H1 (cell line): ENCODE measurements at regions not wholly inside any gene's neighbourhood (a gene's known extent, or its start where the extent isn't known, plus 50 kb on each side); places are given as distances from the start of the nearest gene placed in this dataset.

Experiments used
- CTCF ChIA-PET: fragments of 300-600 bp; sonication (Branson Sonifier 250); formaldehyde crosslinking; loops from one replicate; lab custom pipeline; 2021; ENCODE audit not compliant: partially characterized antibody; lab: Charles Lee
- POLR2A ChIA-PET: fragments of 300-600 bp; sonication (Branson Sonifier 250); formaldehyde crosslinking; loops from one replicate; lab custom pipeline; 2021; ENCODE audit warnings: inconsistent platforms; ENCODE audit not compliant: partially characterized antibody; lab: Charles Lee
- DNase-seq, 2 experiments: peaks; one replicate each; pipeline versions ENCODE4 v3.0.0 to v3.0.0-alpha.2; 2010 to 2022; ENCODE audit warnings: low spot score in 2 of 2, low read depth in 1 of 2, mixed read lengths in 1 of 2
- FAIRE-seq: peaks from 2 replicates; lab custom pipeline; 2011; peaks lifted over from hg19 to GRCh38; lab: Jason Lieb, UNC
- H2AFZ ChIP-seq: 2 replicates; pipeline ENCODE4 v1.8.1; 2012; ENCODE audit warnings: low read length, inconsistent platforms
- H2AK5ac ChIP-seq: 2 replicates; pipeline ENCODE4 v1.6.1; 2013; ENCODE audit warnings: low read depth, low read length
- H2BK120ac ChIP-seq: replicated peaks from 2 replicates; pipeline ENCODE3; 2013; ENCODE audit warnings: low read depth, low read length, inconsistent platforms
- H2BK12ac ChIP-seq: 2 replicates; pipeline ENCODE4 v1.6.1; 2013; ENCODE audit warnings: low read depth, low read length
- H2BK15ac ChIP-seq: 2 replicates; pipeline ENCODE4 v1.6.1; 2013; ENCODE audit warnings: low read length
- H2BK20ac ChIP-seq: 2 replicates; pipeline ENCODE4 v1.6.1; 2013; ENCODE audit warnings: low read length
- H2BK5ac ChIP-seq: 2 replicates; pipeline ENCODE4 v1.6.1; 2013; ENCODE audit warnings: low read depth, low read length
- H3K14ac ChIP-seq: 2 replicates; pipeline ENCODE4 v1.6.1; 2013; ENCODE audit warnings: inconsistent platforms; ENCODE audit not compliant: insufficient read length
- H3K18ac ChIP-seq: 2 replicates; pipeline ENCODE4 v1.6.1; 2013; ENCODE audit warnings: low read length; ENCODE audit errors: extremely low read depth
- H3K23ac ChIP-seq: 2 replicates; pipeline ENCODE4 v1.6.1; 2013; ENCODE audit warnings: inconsistent platforms; ENCODE audit not compliant: insufficient read length
- H3K23me2 ChIP-seq: 2 replicates; pipeline ENCODE4 v1.6.1; 2013; ENCODE audit warnings: low read depth, low read length
- H3K27ac ChIP-seq: 2 replicates; pipeline ENCODE4 v1.6.1; 2011; ENCODE audit warnings: low read depth, low read length, inconsistent platforms
- H3K27me3 ChIP-seq, 4 experiments: replicated peaks in 1 of 4; 1 replicate in 1 of 4; 2 replicates in 3 of 4; pipeline versions ENCODE4 v1.6.1 to v1.8.1; 2011 to 2013; ENCODE audit warnings: low read length in 3 of 4, mild to moderate bottlenecking in 3 of 4, inconsistent platforms in 2 of 4, mixed read lengths in 2 of 4, moderate library complexity in 1 of 4; ENCODE audit not compliant: control insufficient read depth in 3 of 4, insufficient read depth in 3 of 4; ENCODE audit errors: extremely low read depth in 1 of 4
- H3K36me3 ChIP-seq, 4 experiments: 2 replicates each; pipeline versions ENCODE4 v1.6.1 to v1.8.1; 2011 to 2013; ENCODE audit warnings: mild to moderate bottlenecking in 4 of 4, low read length in 3 of 4, moderate library complexity in 2 of 4, control low read depth in 1 of 4, inconsistent platforms in 1 of 4; ENCODE audit not compliant: insufficient read depth in 4 of 4, control insufficient read depth in 2 of 4
- H3K4ac ChIP-seq: replicated peaks from 2 replicates; pipeline ENCODE3; 2013; ENCODE audit warnings: low read length, low read depth, mixed read lengths, inconsistent platforms; ENCODE audit not compliant: insufficient read length
- H3K4me1 ChIP-seq, 4 experiments: replicated peaks in 1 of 4; 1 replicate in 1 of 4; 2 replicates in 3 of 4; pipeline versions ENCODE4 v1.6.1 to v1.8.1; 2011 to 2013; ENCODE audit warnings: low read length in 3 of 4, inconsistent platforms in 2 of 4, mixed read lengths in 1 of 4; ENCODE audit not compliant: insufficient read depth in 4 of 4, control insufficient read depth in 3 of 4
- H3K4me2 ChIP-seq, 2 experiments: 2 replicates each; pipeline versions ENCODE4 v1.6.1 to v1.8.1; 2011 to 2013; ENCODE audit warnings: low read depth in 2 of 2, low read length in 2 of 2, control low read depth in 1 of 2, inconsistent platforms in 1 of 2, mild to moderate bottlenecking in 1 of 2; ENCODE audit not compliant: insufficient read depth in 1 of 2
- H3K4me3 ChIP-seq, 4 experiments: fragments of 200-600, 300-600 bp in 1 of 4; sonication (generic), shearing (Covaris generic), sonication (Bioruptor Twin) in 1 of 4; 2 replicates each; pipeline versions ENCODE4 v1.5.1 to v1.8.1; 2011 to 2016; ENCODE audit warnings: low read length in 4 of 4, low read depth in 3 of 4, control low read depth in 2 of 4, inconsistent platforms in 2 of 4, mild to moderate bottlenecking in 2 of 4, mixed read lengths in 1 of 4, moderate library complexity in 1 of 4; ENCODE audit not compliant: insufficient read depth in 2 of 4; ENCODE audit errors: extremely low read depth in 1 of 4
- H3K56ac ChIP-seq: replicated peaks from 2 replicates; pipeline ENCODE3; 2013; ENCODE audit warnings: low read depth, mild to moderate bottlenecking, mixed read lengths, low read length, inconsistent platforms; ENCODE audit not compliant: insufficient read length
- H3K79me1 ChIP-seq: 2 replicates; pipeline ENCODE4 v1.6.1; 2013; ENCODE audit warnings: low read depth, low read length, control low read depth
- H3K79me2 ChIP-seq, 2 experiments: 2 replicates each; pipeline versions ENCODE4 v1.6.1 to v1.8.1; 2012 to 2013; ENCODE audit warnings: low read length in 2 of 2, mild to moderate bottlenecking in 2 of 2, inconsistent platforms in 1 of 2; ENCODE audit not compliant: insufficient read depth in 2 of 2, control insufficient read depth in 1 of 2
- H3K9ac ChIP-seq, 4 experiments: replicated peaks in 1 of 4; 1 replicate in 1 of 4; 2 replicates in 3 of 4; pipeline versions ENCODE4 v1.6.1 to v1.8.1; 2011 to 2013; ENCODE audit warnings: low read depth in 3 of 4, low read length in 3 of 4, control low read depth in 2 of 4, mild to moderate bottlenecking in 2 of 4, moderate library complexity in 2 of 4, inconsistent platforms in 1 of 4; ENCODE audit errors: extremely low read depth in 1 of 4
- H3K9me3 ChIP-seq, 2 experiments: 2 replicates each; pipeline versions ENCODE4 v1.6.1 to v1.8.1; 2012 to 2013; ENCODE audit warnings: mild to moderate bottlenecking in 2 of 2, moderate library complexity in 2 of 2, control low read depth in 1 of 2, inconsistent platforms in 1 of 2, low read depth in 1 of 2, low read length in 1 of 2, mixed read lengths in 1 of 2; ENCODE audit not compliant: insufficient read depth in 2 of 2
- H4K20me1 ChIP-seq, 2 experiments: replicated peaks in 1 of 2; 2 replicates each; pipeline versions ENCODE3 to v1.8.1; 2011 to 2013; ENCODE audit warnings: inconsistent platforms in 2 of 2, low read length in 2 of 2, mild to moderate bottlenecking in 1 of 2; ENCODE audit not compliant: insufficient read depth in 2 of 2, control insufficient read depth in 1 of 2
- H4K5ac ChIP-seq: 2 replicates; pipeline ENCODE4 v1.6.1; 2013; ENCODE audit warnings: low read length, low read depth, mixed read lengths, inconsistent platforms; ENCODE audit not compliant: insufficient read length
- H4K8ac ChIP-seq: 2 replicates; pipeline ENCODE4 v1.8.0; 2013; ENCODE audit warnings: mild to moderate bottlenecking, moderate library complexity, low read length, inconsistent platforms; ENCODE audit not compliant: insufficient read depth; ENCODE audit errors: extremely low read depth
- H4K91ac ChIP-seq: replicated peaks from 2 replicates; pipeline ENCODE3; 2013; ENCODE audit warnings: low read length, mixed read lengths, inconsistent platforms; ENCODE audit not compliant: insufficient read length
- CEBPB ChIP-seq: IDR thresholded peaks from 2 replicates; pipeline ENCODE4 v1.6.1; 2012; ENCODE audit warnings: low read depth, low read length
- GTF2F1 ChIP-seq: IDR thresholded peaks from 2 replicates; pipeline ENCODE4 v1.6.1; 2012; ENCODE audit warnings: low read depth, low read length, improper control_type of control experiment, borderline replicate concordance
- JUN ChIP-seq: IDR thresholded peaks from 2 replicates; pipeline ENCODE4 v1.6.1; 2011; ENCODE audit warnings: low read depth, mild to moderate bottlenecking, improper control_type of control experiment, low read length
- KDM5A ChIP-seq: fragments of 200-600 bp; IDR thresholded peaks from 2 replicates; pipeline ENCODE4 v1.7.1; 2012; ENCODE audit warnings: mild to moderate bottlenecking, low read length, inconsistent platforms, mixed read lengths
- MAX ChIP-seq: IDR thresholded peaks from 2 replicates; pipeline ENCODE4 v1.6.1; 2012; ENCODE audit warnings: inconsistent platforms
- RBBP5 ChIP-seq: IDR thresholded peaks from 2 replicates; pipeline ENCODE4 v1.7.1; 2012; ENCODE audit warnings: low read depth, mild to moderate bottlenecking, inconsistent platforms, low read length, moderate library complexity, borderline replicate concordance
- RFX5 ChIP-seq: IDR thresholded peaks from 2 replicates; pipeline ENCODE4 v1.6.1; 2011; ENCODE audit warnings: low read depth, low read length, improper control_type of control experiment, borderline replicate concordance
- ZNF274 ChIP-seq: IDR thresholded peaks from 2 replicates; pipeline ENCODE4 v1.7.0; 2012; ENCODE audit warnings: low read length, borderline replicate concordance; ENCODE audit errors: extremely low read depth
- WGBS, 2 experiments: shearing (Covaris generic) in 1 of 2; methylation state at CpG; one replicate each; pipeline versions ENCODE4 v1.1.6 to v1.1.7; 2013 to 2015; ENCODE audit warnings: low lambda C conversion rate in 2 of 2, mixed read lengths in 2 of 2, inconsistent platforms in 1 of 2, low coverage in 1 of 2, missing lambda C conversion rate in 1 of 2; ENCODE audit not compliant: insufficient replicate concordance in 2 of 2, insufficient coverage in 1 of 2, insufficient read length in 1 of 2; ENCODE audit errors: extremely low coverage in 1 of 2, missing lambda C conversion rate in 1 of 2; 5-methylcytosine and 5-hydroxymethylcytosine counted together

- CTCF ChIA-PET, result interaction anchor here (0.8 to 1.6 kb wide), 8 partner anchors 9 to 196 kb away, joined by 3 to 4 read pairs (median 3); no protein-coding TSS in a partner anchor
- POLR2A ChIA-PET, result interaction anchor here (0.5 kb wide), 1 partner anchor 145 kb away, joined by 3 read pairs; no protein-coding TSS in a partner anchor
- no peak overlapping the region for H4K91ac ChIP-seq
- H3K36me3 ChIP-seq, result no peaks in the 10 kb centered on the region
- no peak overlapping the region for H2AK5ac ChIP-seq
- H2BK5ac ChIP-seq, result no peak overlapping the region
- no peak overlapping the region for H3K4ac ChIP-seq
- FAIRE-seq, result no peak
- no peak for DNase-seq
- no peak overlapping the region for H3K18ac ChIP-seq
- no peaks in the 10 kb centered on the region for H3K9me3 ChIP-seq
- H3K4me3 ChIP-seq, result no peak overlapping the region
- H2BK20ac ChIP-seq, result no peak overlapping the region
- no peak overlapping the region for H3K14ac ChIP-seq
- H2BK15ac ChIP-seq, result no peak overlapping the region
- no peaks in the 10 kb centered on the region for H3K27me3 ChIP-seq
- no peak overlapping the region for H3K9ac ChIP-seq
- no peak overlapping the region for H2BK120ac ChIP-seq
- H4K8ac ChIP-seq, result no peak overlapping the region; the same call in 1 of the 2 replicates
- no peaks in the 10 kb centered on the region; a peak in 1 of 7 replicates for H3K4me1 ChIP-seq
- no peak overlapping the region for H2AFZ ChIP-seq
- no peaks in the 10 kb centered on the region for H4K20me1 ChIP-seq
- 77% methylated on average over 3 of the region's 3 CpGs; no CpG with 5 or more reads in 1 of the 2 experiments for WGBS, 2 experiments
- H4K5ac ChIP-seq, result no peak overlapping the region
- TF ChIP-seq MAX, result no peak
- TF ChIP-seq RBBP5, result no peak
- TF ChIP-seq ZNF274, result no peak
- TF ChIP-seq KDM5A, result no peak
- no peak for TF ChIP-seq CEBPB
- TF ChIP-seq JUN, result no peak
- no peak for TF ChIP-seq RFX5
- TF ChIP-seq GTF2F1, result no peak
- H3K23me2 ChIP-seq, result no peaks in the 10 kb centered on the region
- no peaks in the 10 kb centered on the region for H3K79me1 ChIP-seq
- no peak overlapping the region for H3K56ac ChIP-seq
- no peak overlapping the region for H2BK12ac ChIP-seq
- no peak overlapping the region for H3K27ac ChIP-seq
- no peak overlapping the region for H3K4me2 ChIP-seq
- no peak overlapping the region for H3K23ac ChIP-seq
- no peaks in the 10 kb centered on the region for H3K79me2 ChIP-seq
Measured at GRCh38 chr5:37996918-37997317, 157.1 kb upstream of the GDNF start.
